NB4 (cell line): ENCODE measurements at regions not wholly inside any gene's neighbourhood (a gene's known extent, or its start where the extent isn't known, plus 50 kb on each side); places are given as distances from the start of the nearest gene placed in this dataset.

Experiments used
- DNase-seq: peaks from one replicate; pipeline ENCODE4 v3.0.0; 2010; ENCODE audit warnings: low read depth
- H3K4me3 ChIP-seq: one replicate; pipeline ENCODE4 v1.5.1; 2011; ENCODE audit warnings: mild to moderate bottlenecking, low read depth, low read length, moderate library complexity
- MYC ChIP-seq: IDR thresholded peaks from 2 replicates; pipeline ENCODE4 v1.6.1; 2011; ENCODE audit warnings: low read depth, low read length
- POLR2A ChIP-seq: IDR thresholded peaks from 2 replicates; pipeline ENCODE4 v1.6.1; 2011; ENCODE audit warnings: mild to moderate bottlenecking; ENCODE audit not compliant: insufficient read length; ENCODE audit errors: extremely low read depth
- TF ChIP-seq, protein P1 (sequence below): IDR thresholded peaks from 2 replicates; pipeline ENCODE4 v1.6.1; 2011; ENCODE audit warnings: low read depth, low read length
- TF ChIP-seq, protein P2 (sequence below): IDR thresholded peaks from one replicate; pipeline ENCODE4 v1.5.1; 2012; ENCODE audit warnings: low read depth, low read length

DNA sequence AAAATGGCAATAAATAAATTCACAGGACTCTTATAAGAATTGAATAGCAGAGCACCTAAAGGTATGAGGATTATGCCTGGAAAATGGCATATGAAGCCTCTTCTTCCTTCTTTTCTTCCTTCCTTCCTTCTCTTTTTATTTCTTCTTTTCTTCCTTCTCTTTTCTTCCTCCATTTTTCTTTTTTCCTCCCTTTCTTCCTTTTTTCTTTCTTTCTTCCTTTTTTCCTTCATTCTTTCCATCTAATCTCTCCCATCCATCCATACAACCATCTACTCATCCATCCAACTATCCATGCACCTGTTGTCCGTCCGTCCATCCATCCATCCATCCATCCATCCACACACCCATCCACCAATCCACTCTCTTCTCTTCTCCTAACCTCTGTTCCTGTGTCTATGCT is 173.8 kb downstream of the TBX5 start:
- no peak for DNase-seq
- H3K4me3 ChIP-seq, result no peak overlapping the region
- TF ChIP-seq, protein P1, sequence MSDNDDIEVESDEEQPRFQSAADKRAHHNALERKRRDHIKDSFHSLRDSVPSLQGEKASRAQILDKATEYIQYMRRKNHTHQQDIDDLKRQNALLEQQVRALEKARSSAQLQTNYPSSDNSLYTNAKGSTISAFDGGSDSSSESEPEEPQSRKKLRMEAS, result no peak
- TF ChIP-seq MYC (no peak), POLR2A (no peak)
- TF ChIP-seq, protein P2, sequence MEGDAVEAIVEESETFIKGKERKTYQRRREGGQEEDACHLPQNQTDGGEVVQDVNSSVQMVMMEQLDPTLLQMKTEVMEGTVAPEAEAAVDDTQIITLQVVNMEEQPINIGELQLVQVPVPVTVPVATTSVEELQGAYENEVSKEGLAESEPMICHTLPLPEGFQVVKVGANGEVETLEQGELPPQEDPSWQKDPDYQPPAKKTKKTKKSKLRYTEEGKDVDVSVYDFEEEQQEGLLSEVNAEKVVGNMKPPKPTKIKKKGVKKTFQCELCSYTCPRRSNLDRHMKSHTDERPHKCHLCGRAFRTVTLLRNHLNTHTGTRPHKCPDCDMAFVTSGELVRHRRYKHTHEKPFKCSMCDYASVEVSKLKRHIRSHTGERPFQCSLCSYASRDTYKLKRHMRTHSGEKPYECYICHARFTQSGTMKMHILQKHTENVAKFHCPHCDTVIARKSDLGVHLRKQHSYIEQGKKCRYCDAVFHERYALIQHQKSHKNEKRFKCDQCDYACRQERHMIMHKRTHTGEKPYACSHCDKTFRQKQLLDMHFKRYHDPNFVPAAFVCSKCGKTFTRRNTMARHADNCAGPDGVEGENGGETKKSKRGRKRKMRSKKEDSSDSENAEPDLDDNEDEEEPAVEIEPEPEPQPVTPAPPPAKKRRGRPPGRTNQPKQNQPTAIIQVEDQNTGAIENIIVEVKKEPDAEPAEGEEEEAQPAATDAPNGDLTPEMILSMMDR, result no peak

DNA sequence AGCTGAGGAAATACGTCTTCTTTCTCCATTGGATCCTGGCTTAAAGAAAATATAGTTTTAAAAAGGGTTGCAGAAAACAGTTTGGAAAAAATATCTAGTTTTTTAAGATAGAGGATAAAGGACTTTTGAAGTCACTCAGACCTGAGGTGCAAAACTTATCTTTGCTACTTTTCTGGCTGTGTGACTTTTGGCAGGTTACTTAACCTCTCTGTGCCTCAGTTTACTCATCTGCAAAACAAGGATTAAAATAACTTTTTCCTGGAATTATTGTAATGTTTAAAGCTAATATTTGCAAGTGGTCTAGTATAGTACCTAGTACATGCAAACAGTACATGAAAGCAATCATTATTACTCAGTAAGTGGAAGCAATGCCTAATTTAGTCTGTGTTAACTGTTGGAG is 176.8 kb downstream of the TBX5 start:
- DNase-seq, result no peak
- no peak for TF ChIP-seq POLR2A
- TF ChIP-seq MYC, result no peak
- TF ChIP-seq, protein P1, result no peak
- TF ChIP-seq, protein P2, result no peak

DNA sequence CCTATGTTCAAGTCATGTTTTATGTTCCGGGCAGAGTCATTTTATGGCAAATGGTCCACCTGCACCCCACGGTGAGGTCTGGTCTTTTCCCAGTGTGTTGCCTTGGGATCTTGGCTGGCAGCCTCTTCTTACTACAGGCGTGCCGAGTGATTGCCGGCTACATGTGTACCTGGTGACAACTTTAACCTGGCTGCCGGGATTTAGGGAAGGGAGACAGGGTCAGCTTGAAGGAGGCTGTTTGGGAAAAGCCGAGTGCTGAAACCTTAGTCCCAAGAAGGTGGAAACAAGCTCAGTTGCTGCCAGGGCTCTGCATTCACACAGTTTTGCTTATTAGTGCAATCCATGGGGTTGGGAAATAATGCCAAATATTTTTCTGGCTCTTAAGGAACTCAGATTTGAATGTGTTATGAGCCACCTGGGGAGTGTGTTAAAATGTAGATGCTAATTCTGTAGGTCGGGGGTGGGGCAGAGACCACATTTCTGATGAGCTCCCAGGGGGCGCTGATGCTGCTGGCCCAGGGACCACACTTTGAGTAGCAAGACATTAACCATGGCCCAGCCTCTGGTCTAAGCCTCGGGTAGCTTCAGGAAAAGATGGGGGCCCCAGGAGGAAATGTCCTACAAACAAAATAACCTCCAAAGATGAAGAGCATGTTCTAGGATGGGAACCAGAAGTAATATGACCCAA is 179.6 kb downstream of the TBX5 start:
- TF ChIP-seq MYC (no peak), POLR2A (no peak)
- TF ChIP-seq, protein P2, result peak; percentile 5
- H3K4me3 ChIP-seq, result no peak overlapping the region
- DNase-seq, result peak; percentile 9

More for the DNA sequence above, 176.8 kb downstream of the TBX5 start:
- no peak overlapping the region for H3K4me3 ChIP-seq

- no peak overlapping the region for H3K4me3 ChIP-seq
Observed at GRCh38 chr12:114221957-114222630, 183.8 kb downstream of the TBX5 start.

GRCh38 chr12:114221136-114221833 is 184.7 kb downstream of the TBX5 start:
- TF ChIP-seq POLR2A, result no peak
- no peak for TF ChIP-seq MYC
- TF ChIP-seq, protein P2, result no peak
- TF ChIP-seq, protein P1, result no peak
- no peak overlapping the region for H3K4me3 ChIP-seq
- DNase-seq, result no peak

More at GRCh38 chr12:114221957-114222630, 183.8 kb downstream of the TBX5 start:
- TF ChIP-seq POLR2A (no peak), MYC (no peak)
- TF ChIP-seq, protein P1, result no peak
- TF ChIP-seq, protein P2, result no peak
- DNase-seq, result no peak

GRCh38 chr12:114220311-114220710 is 185.6 kb downstream of the TBX5 start:
- no peak overlapping the region for H3K4me3 ChIP-seq
- no peak for TF ChIP-seq MYC
- TF ChIP-seq, protein P2, result no peak
- TF ChIP-seq POLR2A, result no peak
- TF ChIP-seq, protein P1, result no peak
- DNase-seq, result no peak
